C4-2B (cell line): ENCODE measurements at regions not wholly inside any gene's neighbourhood (a gene's known extent, or its start where the extent isn't known, plus 50 kb on each side); places are given as distances from the start of the nearest gene placed in this dataset.
"Not testable (repeated sequence)": the region's sequence is repeated elsewhere in the genome, so short reads cannot be mapped to it uniquely, and the experiment has no call there.

ENCODE experiments used
- H3K27ac ChIP-seq: fragments of 450-650 bp; 2 replicates; pipeline ENCODE4 v1.5.1; 2017
- CTCF ChIP-seq: fragments of 450-650 bp; conservative IDR thresholded peaks from 2 replicates; pipeline ENCODE4 v1.5.1; 2017; ENCODE audit warnings: mild to moderate bottlenecking
- ZFX ChIP-seq: fragments of 450-650 bp; IDR thresholded peaks from 2 replicates; pipeline ENCODE4 v1.6.1; 2017

GRCh38 chrX:109911046-109911445 lies 91.9 kb upstream of the TMEM164 start:
- TF ChIP-seq CTCF (peak; percentile 68), ZFX (no peak)
- no peak overlapping the region for H3K27ac ChIP-seq

DNA sequence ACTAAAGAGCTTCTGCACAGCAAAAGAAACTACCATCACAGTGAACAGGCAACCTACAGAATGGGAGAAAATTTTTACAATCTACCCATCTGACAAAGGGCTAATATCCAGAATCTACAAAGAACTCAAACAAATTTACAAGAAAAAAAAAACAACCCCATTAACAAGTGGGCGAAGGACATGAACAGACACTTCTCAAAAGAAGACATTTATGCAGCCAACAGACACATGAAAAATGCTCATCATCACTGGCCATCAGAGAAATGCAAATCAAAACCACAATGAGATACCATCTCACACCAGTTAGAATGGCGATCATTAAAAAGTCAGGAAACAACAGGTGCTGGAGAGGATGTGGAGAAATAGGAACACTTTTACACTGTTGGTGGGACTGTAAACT lies 89.9 kb upstream of the TMEM164 start:
- H3K27ac ChIP-seq, result not testable (repeated sequence)

GRCh38 chrX:109914114-109914849 lies 88.6 kb upstream of the TMEM164 start:
- TF ChIP-seq CTCF, result no peak
- TF ChIP-seq ZFX, result no peak
- H3K27ac ChIP-seq, result no peak overlapping the region

GRCh38 chrX:109918753-109919152 lies 84.2 kb upstream of the TMEM164 start:
- no peak overlapping the region for H3K27ac ChIP-seq
- TF ChIP-seq CTCF, result no peak
- no peak for TF ChIP-seq ZFX

DNA sequence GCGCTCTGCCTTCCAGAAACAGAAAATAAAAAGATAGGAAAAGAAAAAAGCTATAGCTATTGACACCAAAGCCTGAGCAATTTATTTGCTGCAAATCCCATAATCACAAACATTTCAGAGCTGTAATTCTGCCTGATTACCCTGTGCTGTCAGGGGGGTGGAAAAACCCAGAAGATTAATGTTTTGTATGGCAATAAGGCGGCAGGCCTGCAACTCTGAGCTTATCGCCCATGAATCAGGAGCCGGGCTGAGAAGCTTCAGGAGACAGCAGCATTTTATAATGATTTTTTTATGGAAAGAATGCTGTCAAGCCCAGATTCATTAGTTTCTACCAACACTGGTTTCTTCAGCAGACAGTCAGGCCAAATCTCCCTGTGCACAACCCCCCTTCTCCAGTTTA lies 82.6 kb upstream of the TMEM164 start:
- TF ChIP-seq CTCF (no peak), ZFX (no peak)
- no peak overlapping the region for H3K27ac ChIP-seq

- no peak for TF ChIP-seq CTCF
- TF ChIP-seq ZFX, result no peak
- H3K27ac ChIP-seq, result no peak overlapping the region
Observed at GRCh38 chrX:109920868-109921267, 82.0 kb upstream of the TMEM164 start.

GRCh38 chrX:109922190-109922589 lies 80.7 kb upstream of the TMEM164 start:
- TF ChIP-seq CTCF, result no peak
- TF ChIP-seq ZFX, result no peak
- no peak overlapping the region for H3K27ac ChIP-seq

- H3K27ac ChIP-seq, result not testable (repeated sequence)
Observed at GRCh38 chrX:109925003-109925402, 77.9 kb upstream of the TMEM164 start.
